GM21423 (cell line): ENCODE measurements at regions not wholly inside any gene's neighbourhood (a gene's known extent, or its start where the extent isn't known, plus 50 kb on each side); places are given as distances from the start of the nearest gene placed in this dataset.
"Not testable (repeated sequence)": the region's sequence is repeated elsewhere in the genome, so short reads cannot be mapped to it uniquely, and the experiment has no call there.

Source experiments
- ATAC-seq: cut with Tn5 transposase; IDR thresholded peaks from one replicate; pipeline ENCODE4 v1.9.1; 2021; ENCODE audit warnings: mild to moderate bottlenecking, moderate library complexity; ENCODE audit not compliant: unreplicated experiment

- no peak for ATAC-seq
Measured at GRCh38 chr3:14252321-14253021, 73.9 kb downstream of the LSM3 start.

- ATAC-seq: no peak
Measured at GRCh38 chr3:14253022-14253706, 74.5 kb downstream of the LSM3 start.

- no peak for ATAC-seq
Measured at GRCh38 chr3:14253707-14254382, 75.2 kb downstream of the LSM3 start.

- ATAC-seq: no peak
Measured at GRCh38 chr3:14254812-14255702, 76.4 kb downstream of the LSM3 start.

GRCh38 chr3:14256046-14256445 is 77.4 kb downstream of the LSM3 start:
- ATAC-seq: no peak

GRCh38 chr3:14256561-14257342 is 78.1 kb downstream of the LSM3 start:
- ATAC-seq: no peak

- no peak for ATAC-seq
Measured at GRCh38 chr3:14258906-14259904, 80.6 kb downstream of the LSM3 start.

GRCh38 chr3:14260463-14260862 is 81.8 kb downstream of the LSM3 start:
- no peak for ATAC-seq

GRCh38 chr3:14261229-14261628 is 82.6 kb downstream of the LSM3 start:
- no peak for ATAC-seq

- ATAC-seq: no peak
Measured at GRCh38 chr3:14262212-14262611, 83.6 kb downstream of the LSM3 start.

GRCh38 chr3:14262867-14263266 is 84.2 kb downstream of the LSM3 start:
- no peak for ATAC-seq

- ATAC-seq: no peak
Measured at GRCh38 chr3:14263317-14264005, 84.8 kb downstream of the LSM3 start.

- no peak for ATAC-seq
Measured at GRCh38 chr3:14265246-14265962, 86.8 kb downstream of the LSM3 start.

- ATAC-seq: no peak
Measured at GRCh38 chr3:14266361-14266760, 87.7 kb downstream of the LSM3 start.

- no peak for ATAC-seq
Measured at GRCh38 chr3:14267976-14268375, 89.4 kb downstream of the LSM3 start.

- ATAC-seq: no peak
Measured at GRCh38 chr3:14268897-14269296, 90.3 kb downstream of the LSM3 start.

- ATAC-seq: not testable (repeated sequence)
Measured at GRCh38 chr3:14272041-14272958, 93.7 kb downstream of the LSM3 start.
